Left ventricle myocardium superior (tissue), 1 donor: ENCODE measurements at regions not wholly inside any gene's neighbourhood (a gene's known extent, or its start where the extent isn't known, plus 50 kb on each side); places are given as distances from the start of the nearest gene placed in this dataset.
"Not testable (repeated sequence)": the region's sequence is repeated elsewhere in the genome, so short reads cannot be mapped to it uniquely, and the experiment has no call there.

Experiments used
- ATAC-seq: fragments of 200-7000 bp; cut with Tn5 transposase; one replicate; pipeline ENCODE4 v1.9.1; 2020; ENCODE audit warnings: mild to moderate bottlenecking, moderate library complexity
- DNase-seq: peaks from one replicate; pipeline ENCODE4 v3.0.0-alpha.2; 2020
- intact Hi-C: fragments of 100-400 bp; cut with micrococcal nuclease; formaldehyde crosslinking; loops from one replicate; pipeline ENCODE4 v1.11.0; 2022
- donor health status: DM: no; HTN: yes; CAD: no; lungs with severe emphysema.

- DNase-seq (no peak), ATAC-seq (no peak)
- intact Hi-C loops = no loop called here
Observed at GRCh38 chr5:51802551-51803184, 419.4 kb downstream of the ISL1 start.

DNA sequence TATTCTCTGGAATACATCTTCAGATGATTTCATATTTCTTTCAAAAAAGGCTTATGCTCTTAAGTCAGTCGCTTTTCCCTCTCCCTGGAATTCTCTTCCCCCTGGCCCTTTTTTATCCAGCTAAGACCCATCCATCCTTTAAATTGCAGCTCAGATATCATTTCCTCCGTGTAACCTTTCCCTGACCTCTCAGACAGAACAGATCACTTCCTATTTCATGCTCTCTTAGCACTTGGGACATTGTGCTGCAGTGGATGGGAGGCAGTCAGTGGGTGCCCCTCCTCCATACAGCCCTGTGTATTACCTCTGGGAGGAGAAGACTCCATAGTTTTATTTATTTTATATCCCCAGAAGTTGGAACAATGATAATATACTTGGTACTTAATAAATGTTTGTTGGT, 423.4 kb downstream of the ISL1 start:
- ATAC-seq = no peak
- no peak for DNase-seq
- intact Hi-C loops = no loop called here

GRCh38 chr5:51810592-51810991, 427.3 kb downstream of the ISL1 start:
- DNase-seq (no peak), ATAC-seq (no peak)
- intact Hi-C loops = no loop called here

GRCh38 chr5:51811883-51812471, 428.7 kb downstream of the ISL1 start:
- ATAC-seq = no peak
- DNase-seq = no peak
- intact Hi-C loops = no loop called here

GRCh38 chr5:51814817-51815216, 431.6 kb downstream of the ISL1 start:
- intact Hi-C loops, DNase-seq, ATAC-seq: not testable (repeated sequence)

DNA sequence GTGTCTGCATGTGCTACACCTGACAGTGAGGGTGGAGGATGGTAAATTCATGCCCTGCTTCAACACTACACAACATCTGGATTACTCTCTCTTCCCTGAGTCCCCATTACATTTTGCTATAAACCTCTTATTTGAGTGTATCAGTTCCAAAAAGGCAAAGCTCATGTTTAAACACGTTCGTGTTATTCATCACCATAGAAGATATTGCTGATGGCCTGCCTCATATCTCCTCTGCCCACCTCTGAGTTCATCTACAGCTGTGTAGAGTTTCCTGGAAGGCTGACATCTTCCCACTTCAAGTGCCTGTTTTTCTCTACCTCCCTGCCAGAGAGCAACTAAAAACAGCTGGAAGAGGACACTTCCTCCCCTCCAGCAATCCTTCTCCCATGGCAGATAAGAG, 433.2 kb downstream of the ISL1 start:
- no peak for DNase-seq
- ATAC-seq = no peak
- intact Hi-C loops = no loop called here

GRCh38 chr5:51821697-51822096, 438.4 kb downstream of the ISL1 start:
- intact Hi-C loops = no loop called here
- no peak for DNase-seq
- no peak for ATAC-seq

DNA sequence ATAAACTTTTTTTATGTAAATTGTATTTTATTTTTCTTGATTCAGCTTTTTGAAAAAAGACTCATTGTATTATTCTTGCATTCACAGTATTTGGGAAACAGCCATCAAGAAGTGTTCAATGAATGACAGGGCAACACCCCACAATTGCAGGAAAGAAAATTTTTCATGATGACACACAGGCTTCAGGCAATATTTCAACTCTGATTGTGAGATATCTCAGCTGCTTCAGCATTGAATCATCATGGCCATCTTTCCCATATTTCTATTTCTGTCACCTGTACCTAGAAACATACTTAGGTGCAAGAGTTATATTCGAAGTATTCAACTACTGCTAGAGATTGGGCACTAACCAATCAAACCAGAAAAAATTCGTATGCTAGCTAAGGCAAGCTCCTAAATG, 446.0 kb downstream of the ISL1 start:
- intact Hi-C loops = no loop called here
- no peak for ATAC-seq
- DNase-seq = no peak

- ATAC-seq (no peak), DNase-seq (no peak)
- intact Hi-C loops = no loop called here
Observed at GRCh38 chr5:51829691-51830090, 446.4 kb downstream of the ISL1 start.

GRCh38 chr5:51832934-51833470, 449.8 kb downstream of the ISL1 start:
- ATAC-seq (no peak), DNase-seq (no peak)
- intact Hi-C loops = no loop called here

GRCh38 chr5:51838459-51838858, 455.2 kb downstream of the ISL1 start:
- DNase-seq (no peak), ATAC-seq (no peak)
- intact Hi-C loops = no loop called here

GRCh38 chr5:51843893-51844292, 460.6 kb downstream of the ISL1 start:
- intact Hi-C loops = no loop called here
- no peak for ATAC-seq
- DNase-seq = no peak

- intact Hi-C loops = no loop called here
- no peak for ATAC-seq
- DNase-seq = no peak
Observed at GRCh38 chr5:51846015-51846414, 462.8 kb downstream of the ISL1 start.

DNA sequence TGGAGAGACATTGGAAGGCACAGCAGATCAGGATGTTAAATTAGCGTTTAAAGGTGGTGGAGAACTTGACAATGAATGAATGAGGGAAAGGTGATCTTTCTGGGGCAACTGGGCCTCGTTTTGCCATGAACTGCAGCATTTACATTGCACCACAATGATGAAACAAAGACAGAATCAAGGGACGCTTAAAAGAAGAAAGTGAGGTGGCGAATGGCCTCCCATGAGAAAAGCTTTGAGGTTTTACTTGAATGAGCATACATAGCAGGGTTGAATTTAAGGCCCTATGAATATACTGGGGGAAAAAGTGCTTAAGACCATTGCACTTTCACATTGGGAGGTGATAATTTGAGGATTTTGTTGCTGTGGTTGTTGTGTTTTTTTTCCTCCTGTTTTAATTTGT, 476.4 kb downstream of the ISL1 start:
- intact Hi-C loops = no loop called here
- DNase-seq (no peak), ATAC-seq (no peak)

GRCh38 chr5:51860532-51861018, 477.3 kb downstream of the ISL1 start:
- intact Hi-C loops = no loop called here
- no peak for DNase-seq
- no peak for ATAC-seq

DNA sequence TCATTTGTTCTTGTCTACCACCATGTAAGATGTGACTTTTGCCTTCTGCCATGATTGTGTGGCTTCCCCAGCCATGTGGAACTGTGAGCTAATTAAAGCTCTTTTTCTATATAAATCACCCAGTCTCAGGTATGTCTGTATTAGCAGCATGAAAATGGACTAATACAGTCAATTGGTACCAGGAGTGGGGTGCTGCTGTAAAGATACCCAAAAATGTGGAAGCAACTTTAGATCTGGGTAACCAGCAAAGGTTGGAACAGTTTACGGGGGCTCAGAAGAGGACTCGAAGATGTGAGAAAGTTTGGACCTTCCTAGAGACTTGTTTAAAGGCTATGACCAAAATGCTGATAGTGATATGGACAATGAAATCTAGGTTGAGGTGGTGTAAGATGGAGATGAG, 488.9 kb downstream of the ISL1 start:
- intact Hi-C loops = no loop called here
- ATAC-seq (no peak), DNase-seq (no peak)

DNA sequence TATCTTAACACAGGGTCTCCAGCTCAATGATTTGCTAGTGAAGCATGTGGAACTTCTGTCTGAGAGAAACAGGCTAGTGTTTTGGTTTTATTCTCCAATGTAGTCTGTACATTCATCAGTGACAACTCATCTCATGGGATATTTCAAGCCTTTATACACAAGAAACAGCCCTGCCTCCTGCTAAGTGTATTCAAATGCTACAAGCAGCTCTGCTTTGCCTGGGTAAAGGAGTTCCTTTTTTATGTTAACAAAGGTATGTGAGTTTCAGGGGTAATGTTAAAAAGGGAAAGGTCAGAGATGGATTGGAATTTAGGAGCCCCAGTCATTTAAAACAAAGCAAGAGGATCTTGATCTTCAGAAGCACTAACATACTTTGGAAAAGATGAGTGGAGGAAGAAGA, 498.7 kb downstream of the ISL1 start:
- no peak for DNase-seq
- no peak for ATAC-seq
- intact Hi-C loops = no loop called here

DNA sequence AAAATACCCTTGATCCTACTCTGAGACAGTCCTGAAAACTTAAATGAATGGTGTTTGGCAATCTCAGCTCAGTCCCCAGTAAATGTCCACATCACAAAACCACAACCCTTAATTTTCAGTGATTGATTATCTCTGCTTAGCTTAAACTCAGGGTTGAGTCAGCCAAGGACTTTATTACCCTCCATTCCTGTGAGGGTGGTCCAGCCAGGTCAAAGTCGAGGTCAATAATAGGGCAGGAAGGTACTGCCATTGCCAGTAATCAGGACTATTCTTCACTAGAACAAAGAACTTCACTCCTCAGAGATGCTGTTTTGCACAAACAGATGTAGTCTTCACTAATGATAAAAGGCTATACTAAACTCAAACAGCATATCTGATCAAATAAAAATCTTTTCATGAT, 499.4 kb downstream of the ISL1 start:
- intact Hi-C loops = no loop called here
- ATAC-seq = no peak
- no peak for DNase-seq

DNA sequence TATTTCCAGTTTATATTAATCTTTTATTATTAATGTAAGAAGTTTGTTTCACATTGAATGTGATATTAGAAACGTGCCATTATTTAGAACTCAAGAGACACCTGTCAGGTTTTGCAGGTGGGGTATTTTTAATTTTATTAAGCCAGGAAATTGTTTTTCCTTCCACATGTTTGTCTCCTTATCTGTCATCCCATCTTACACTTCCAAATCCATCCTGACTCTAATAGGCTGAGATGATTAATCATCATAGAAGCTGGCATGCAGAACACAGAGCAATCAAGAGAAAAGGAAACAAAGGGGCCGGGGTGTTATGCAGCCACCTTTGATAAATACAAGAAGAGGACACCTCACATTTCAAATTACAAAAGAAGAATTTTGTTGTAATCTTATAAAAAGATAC, 506.5 kb downstream of the ISL1 start:
- intact Hi-C loops = no loop called here
- DNase-seq (no peak), ATAC-seq (no peak)

GRCh38 chr5:51890435-51891116, 507.3 kb downstream of the ISL1 start:
- no peak for ATAC-seq
- intact Hi-C loops = no loop called here

DNA sequence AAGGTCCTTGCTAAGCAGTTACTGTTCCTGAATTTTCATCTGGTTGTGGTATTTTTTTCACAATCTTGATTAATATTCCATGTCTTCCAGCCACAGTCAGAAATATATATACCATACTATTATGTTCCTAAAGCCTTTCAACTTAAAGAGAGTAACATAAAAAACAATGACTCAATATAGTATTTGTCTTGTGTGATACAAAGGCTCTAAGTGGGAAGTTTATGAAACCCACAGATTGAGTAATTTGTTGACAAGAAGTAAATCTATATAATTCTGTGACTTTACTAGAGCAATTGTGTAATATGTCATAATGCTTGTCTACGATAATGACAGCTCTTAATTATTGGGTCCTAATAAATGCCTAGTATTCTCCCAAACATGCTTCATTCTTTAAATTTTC, 509.4 kb downstream of the ISL1 start:
- intact Hi-C loops = no loop called here
- ATAC-seq (no peak), DNase-seq (no peak)

More at GRCh38 chr5:51890435-51891116, 507.3 kb downstream of the ISL1 start:
- DNase-seq = no peak
